HepG2 (cell line): ENCODE measurements at regions not wholly inside any gene's neighbourhood (a gene's known extent, or its start where the extent isn't known, plus 50 kb on each side); places are given as distances from the start of the nearest gene placed in this dataset.

Experiments
- RARG ChIP-seq: sonication (generic); formaldehyde crosslinking; IDR thresholded peaks from 2 replicates; pipeline ENCODE4 v1.4.0; 2020; ENCODE audit warnings: low read depth, mild to moderate bottlenecking, missing genetic modification reagents
- ZNF138 ChIP-seq: sonication (generic); formaldehyde crosslinking; IDR thresholded peaks from 2 replicates; pipeline ENCODE4 v1.5.0; 2020; ENCODE audit warnings: mild to moderate bottlenecking, low read depth, missing genetic modification reagents
- TF ChIP-seq, protein P1 (sequence below): sonication (generic); formaldehyde crosslinking; IDR thresholded peaks from 2 replicates; pipeline ENCODE4 v1.4.0; 2020; ENCODE audit warnings: mild to moderate bottlenecking, missing genetic modification reagents

DNA sequence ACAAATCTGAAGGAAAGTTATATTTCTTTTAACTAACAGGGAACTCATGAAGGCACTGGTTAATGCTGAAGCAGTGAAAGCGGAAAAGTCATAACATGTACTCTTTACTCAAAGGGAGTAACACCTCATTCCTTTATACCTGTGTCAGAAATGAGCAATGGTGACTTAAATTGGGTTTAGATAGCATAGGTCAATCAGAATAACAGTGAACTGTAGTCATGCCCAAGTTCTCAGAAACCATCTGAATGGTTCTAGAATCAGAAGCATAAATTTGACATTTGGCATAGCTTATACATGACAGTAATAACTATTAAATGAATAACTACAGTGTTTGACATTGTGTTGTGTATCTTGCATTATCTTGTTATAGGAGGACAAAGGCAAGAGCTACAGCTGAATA, 382.0 kb downstream of the NUF2 start:
- TF ChIP-seq RARG (no peak), ZNF138 (CRISPR knock-in tag) (no peak)
- TF ChIP-seq, protein P1, sequence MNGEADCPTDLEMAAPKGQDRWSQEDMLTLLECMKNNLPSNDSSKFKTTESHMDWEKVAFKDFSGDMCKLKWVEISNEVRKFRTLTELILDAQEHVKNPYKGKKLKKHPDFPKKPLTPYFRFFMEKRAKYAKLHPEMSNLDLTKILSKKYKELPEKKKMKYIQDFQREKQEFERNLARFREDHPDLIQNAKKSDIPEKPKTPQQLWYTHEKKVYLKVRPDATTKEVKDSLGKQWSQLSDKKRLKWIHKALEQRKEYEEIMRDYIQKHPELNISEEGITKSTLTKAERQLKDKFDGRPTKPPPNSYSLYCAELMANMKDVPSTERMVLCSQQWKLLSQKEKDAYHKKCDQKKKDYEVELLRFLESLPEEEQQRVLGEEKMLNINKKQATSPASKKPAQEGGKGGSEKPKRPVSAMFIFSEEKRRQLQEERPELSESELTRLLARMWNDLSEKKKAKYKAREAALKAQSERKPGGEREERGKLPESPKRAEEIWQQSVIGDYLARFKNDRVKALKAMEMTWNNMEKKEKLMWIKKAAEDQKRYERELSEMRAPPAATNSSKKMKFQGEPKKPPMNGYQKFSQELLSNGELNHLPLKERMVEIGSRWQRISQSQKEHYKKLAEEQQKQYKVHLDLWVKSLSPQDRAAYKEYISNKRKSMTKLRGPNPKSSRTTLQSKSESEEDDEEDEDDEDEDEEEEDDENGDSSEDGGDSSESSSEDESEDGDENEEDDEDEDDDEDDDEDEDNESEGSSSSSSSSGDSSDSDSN (CRISPR knock-in tag), result no peak
